ENCODE measurements at regions not wholly inside any gene's neighbourhood (a gene's known extent, or its start where the extent isn't known, plus 50 kb on each side); places are given as distances from the start of the nearest gene placed in this dataset.
A peak's percentile ranks its signal among the peaks of the same experiment; 100 is the strongest.

DNA sequence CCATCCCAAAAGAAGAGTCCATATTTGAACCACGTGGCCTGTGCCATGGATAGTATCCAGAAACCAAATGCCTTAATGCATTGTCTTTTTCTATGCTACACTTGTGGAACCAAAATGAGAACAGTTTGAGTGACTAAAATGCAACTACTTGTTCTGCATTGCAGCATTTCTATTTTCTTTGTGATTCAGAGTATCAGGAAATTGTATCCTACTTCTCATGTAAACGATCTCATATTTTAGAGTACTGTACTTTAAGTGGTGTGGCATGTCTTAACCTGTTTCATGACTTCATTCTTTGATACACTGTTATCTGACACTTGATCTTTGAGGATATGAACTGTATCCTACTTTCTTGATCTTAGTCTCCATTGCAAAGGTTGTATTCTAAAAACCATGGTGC is 167.2 kb upstream of the WDR1 start:
- DNase-seq (ENCODE audit: unreplicated experiment), result peak; percentile 43
- no peaks in the 10 kb centered on the region for H3K9me3 Mint-ChIP-seq (ENCODE audit: unreplicated experiment)
- no peaks in the 10 kb centered on the region for H3K27me3 Mint-ChIP-seq (ENCODE audit: insufficient read depth, unreplicated experiment)

DNA sequence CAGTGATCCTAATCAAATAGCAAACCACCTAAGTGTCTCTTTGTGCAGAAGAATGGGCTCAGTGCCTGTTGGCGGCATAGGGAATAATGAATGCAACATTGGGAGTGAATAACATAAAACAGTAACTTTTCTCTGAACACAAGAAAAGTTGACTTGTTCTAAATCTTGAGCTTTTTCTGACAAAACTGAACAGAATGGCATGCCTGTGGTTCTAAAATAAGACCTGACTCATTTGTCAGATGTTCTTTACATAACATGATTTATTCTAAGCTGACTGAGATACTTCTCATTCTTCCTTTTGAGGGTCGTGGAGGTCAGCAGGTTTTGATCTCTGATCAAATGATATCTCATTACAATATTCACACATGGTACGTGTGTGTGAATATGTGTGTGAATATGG is 165.4 kb upstream of the WDR1 start:
- ChIA-PET POLR2A (interaction anchor here (0.6 kb wide), 2 partner anchors 13 to 55 kb away, joined by 3 to 4 read pairs; no protein-coding TSS in a partner anchor), CTCF (no interaction called here)
- Mint-ChIP-seq H3K27me3 (ENCODE audit: insufficient read depth, unreplicated experiment) (no peaks in the 10 kb centered on the region), H3K4me1 (ENCODE audit: insufficient read depth, unreplicated experiment) (peaks cover 5% of the 10 kb centered on the region), H3K36me3 (ENCODE audit: insufficient read depth, unreplicated experiment) (no peaks in the 10 kb centered on the region), H3K4me3 (ENCODE audit: unreplicated experiment) (no peak overlapping the region), H3K9me3 (ENCODE audit: unreplicated experiment) (no peaks in the 10 kb centered on the region), H3K27ac (ENCODE audit: low read depth, unreplicated experiment) (no peak overlapping the region)
- intact Hi-C loops (cut with micrococcal nuclease), result no loop called here
- TF ChIP-seq, protein P1, sequence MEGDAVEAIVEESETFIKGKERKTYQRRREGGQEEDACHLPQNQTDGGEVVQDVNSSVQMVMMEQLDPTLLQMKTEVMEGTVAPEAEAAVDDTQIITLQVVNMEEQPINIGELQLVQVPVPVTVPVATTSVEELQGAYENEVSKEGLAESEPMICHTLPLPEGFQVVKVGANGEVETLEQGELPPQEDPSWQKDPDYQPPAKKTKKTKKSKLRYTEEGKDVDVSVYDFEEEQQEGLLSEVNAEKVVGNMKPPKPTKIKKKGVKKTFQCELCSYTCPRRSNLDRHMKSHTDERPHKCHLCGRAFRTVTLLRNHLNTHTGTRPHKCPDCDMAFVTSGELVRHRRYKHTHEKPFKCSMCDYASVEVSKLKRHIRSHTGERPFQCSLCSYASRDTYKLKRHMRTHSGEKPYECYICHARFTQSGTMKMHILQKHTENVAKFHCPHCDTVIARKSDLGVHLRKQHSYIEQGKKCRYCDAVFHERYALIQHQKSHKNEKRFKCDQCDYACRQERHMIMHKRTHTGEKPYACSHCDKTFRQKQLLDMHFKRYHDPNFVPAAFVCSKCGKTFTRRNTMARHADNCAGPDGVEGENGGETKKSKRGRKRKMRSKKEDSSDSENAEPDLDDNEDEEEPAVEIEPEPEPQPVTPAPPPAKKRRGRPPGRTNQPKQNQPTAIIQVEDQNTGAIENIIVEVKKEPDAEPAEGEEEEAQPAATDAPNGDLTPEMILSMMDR (IDR thresholded peaks at IDR 0.05; ENCODE audit: unreplicated experiment), result no peak
- no peak for DNase-seq (ENCODE audit: unreplicated experiment)
- no TSS peak for BruUV-seq (replicated peaks)

More for the DNA sequence above, 167.2 kb upstream of the WDR1 start:
- no TSS peak for BruUV-seq (replicated peaks)
- intact Hi-C loops (cut with micrococcal nuclease), result no loop called here
- Mint-ChIP-seq H3K4me3 (ENCODE audit: unreplicated experiment) (no peak overlapping the region), H3K4me1 (ENCODE audit: insufficient read depth, unreplicated experiment) (peaks cover 5% of the 10 kb centered on the region), H3K36me3 (ENCODE audit: insufficient read depth, unreplicated experiment) (no peaks in the 10 kb centered on the region), H3K27ac (ENCODE audit: low read depth, unreplicated experiment) (peak overlapping the region; percentile 18)
- POLR2A ChIA-PET, result interaction anchor here (0.9 to 2.6 kb wide), 2 partner anchors 18 to 62 kb away, joined by 5 to 7 read pairs; no protein-coding TSS in a partner anchor
- TF ChIP-seq, protein P1 (IDR thresholded peaks at IDR 0.05; ENCODE audit: unreplicated experiment), result no peak
- CTCF ChIA-PET, result interaction anchor here (1.2 kb wide), 1 partner anchor 29 kb away, joined by 4 read pairs; no protein-coding TSS in a partner anchor

DNA sequence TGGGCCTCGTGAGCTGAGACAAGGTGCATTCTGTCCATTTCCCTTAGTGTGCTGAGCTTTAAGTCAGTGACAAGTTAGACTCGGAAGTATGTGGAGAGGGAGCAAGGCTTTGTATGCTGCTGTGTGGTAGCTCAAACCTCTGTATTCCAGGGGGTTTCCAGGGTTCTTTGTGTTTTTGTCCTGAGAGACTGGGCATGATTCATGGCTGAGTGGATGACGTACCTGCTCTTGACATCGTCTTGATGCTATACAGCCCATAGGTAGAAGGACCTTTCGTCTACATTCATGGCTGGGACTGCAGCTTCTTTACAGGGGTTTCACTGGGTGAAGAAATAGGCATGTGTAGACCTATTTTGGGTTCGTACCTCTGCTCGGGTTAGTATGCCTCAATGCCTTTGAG is 162.7 kb upstream of the WDR1 start:
- no peak overlapping the region for H3K27ac Mint-ChIP-seq (ENCODE audit: low read depth, unreplicated experiment)
- TF ChIP-seq, protein P1 (IDR thresholded peaks at IDR 0.05; ENCODE audit: unreplicated experiment), result no peak

DNA sequence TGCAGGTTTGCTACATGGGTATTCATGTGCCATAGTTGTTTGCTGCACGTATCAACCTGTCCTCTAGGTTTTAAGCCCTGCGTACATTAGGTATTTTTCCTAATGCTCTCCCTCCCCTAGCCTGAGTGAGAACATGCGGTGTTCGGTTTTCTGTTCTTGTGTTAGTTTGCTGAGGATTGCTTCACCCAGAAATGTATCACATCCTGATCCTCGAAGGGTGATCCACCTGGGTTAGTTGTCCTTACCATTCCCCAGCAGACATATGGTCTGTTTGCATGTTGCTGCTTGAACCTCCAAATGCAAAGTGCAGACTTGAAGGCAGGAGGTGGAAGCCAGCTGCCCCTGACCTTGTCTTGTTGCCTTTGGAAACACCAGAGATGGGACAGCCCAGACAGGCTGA is 161.5 kb upstream of the WDR1 start:
- TF ChIP-seq, protein P1 (IDR thresholded peaks at IDR 0.05; ENCODE audit: unreplicated experiment), result no peak
- no TSS peak for BruUV-seq (replicated peaks)
- Mint-ChIP-seq H3K27ac (ENCODE audit: low read depth, unreplicated experiment) (no peak overlapping the region), H3K36me3 (ENCODE audit: insufficient read depth, unreplicated experiment) (no peaks in the 10 kb centered on the region), H3K9me3 (ENCODE audit: unreplicated experiment) (no peaks in the 10 kb centered on the region), H3K4me3 (ENCODE audit: unreplicated experiment) (no peak overlapping the region), H3K27me3 (ENCODE audit: insufficient read depth, unreplicated experiment) (no peaks in the 10 kb centered on the region), H3K4me1 (ENCODE audit: insufficient read depth, unreplicated experiment) (no peaks in the 10 kb centered on the region)
- intact Hi-C loops (cut with micrococcal nuclease), result no loop called here
- ChIA-PET CTCF (no interaction called here), POLR2A (no interaction called here)
- no peak for DNase-seq (ENCODE audit: unreplicated experiment)

More for the DNA sequence above, 162.7 kb upstream of the WDR1 start:
- H3K9me3 Mint-ChIP-seq (ENCODE audit: unreplicated experiment), result no peaks in the 10 kb centered on the region
- DNase-seq (ENCODE audit: unreplicated experiment), result no peak
- no peak overlapping the region for H3K4me3 Mint-ChIP-seq (ENCODE audit: unreplicated experiment)
- intact Hi-C loops (cut with micrococcal nuclease), result no loop called here
- no TSS peak for BruUV-seq (replicated peaks)
- POLR2A ChIA-PET, result no interaction called here
- H3K27me3 Mint-ChIP-seq (ENCODE audit: insufficient read depth, unreplicated experiment), result no peaks in the 10 kb centered on the region
- H3K36me3 Mint-ChIP-seq (ENCODE audit: insufficient read depth, unreplicated experiment), result no peaks in the 10 kb centered on the region
- CTCF ChIA-PET, result interaction anchor here (0.7 to 1.1 kb wide), 2 partner anchors 11 to 122 kb away, joined by 3 read pairs; no protein-coding TSS in a partner anchor
- peaks cover 5% of the 10 kb centered on the region for H3K4me1 Mint-ChIP-seq (ENCODE audit: insufficient read depth, unreplicated experiment)
